ENCODE measurements at regions not wholly inside any gene's neighbourhood (a gene's known extent, or its start where the extent isn't known, plus 50 kb on each side); places are given as distances from the start of the nearest gene placed in this dataset.
"Not testable (repeated sequence)": the region's sequence is repeated elsewhere in the genome, so short reads cannot be mapped to it uniquely, and the experiment has no call there.

DNA sequence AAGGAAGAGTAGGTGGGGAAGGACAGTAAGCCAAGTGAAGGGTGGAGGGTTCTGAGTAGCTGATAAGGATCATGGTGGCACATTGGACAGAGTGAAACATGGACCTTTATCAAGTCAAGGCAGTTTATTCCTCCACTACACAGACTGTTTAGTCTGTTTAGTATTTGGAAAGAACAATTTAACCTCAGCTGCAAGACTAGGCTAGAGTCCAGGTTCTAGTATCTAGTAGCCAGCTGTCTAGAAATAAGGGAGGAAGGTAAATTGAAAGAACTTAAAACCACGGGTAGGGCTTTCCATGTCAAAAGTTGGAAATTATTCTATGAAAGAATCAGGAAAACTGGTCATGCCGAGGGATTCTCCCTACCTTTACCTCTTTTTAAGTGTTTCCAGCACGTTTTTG lies 140.1 kb upstream of the MED14 start:
- H3K4me3 Mint-ChIP-seq (ENCODE audit: unreplicated experiment): no peak overlapping the region
- H3K9me3 Mint-ChIP-seq (ENCODE audit: unreplicated experiment): no peaks in the 10 kb centered on the region

GRCh38 chrX:40877887-40878286 lies 142.5 kb upstream of the MED14 start:
- Mint-ChIP-seq H3K27ac (ENCODE audit: unreplicated experiment) (no peak overlapping the region), H3K27me3 (ENCODE audit: unreplicated experiment) (no peaks in the 10 kb centered on the region), H3K4me1 (ENCODE audit: unreplicated experiment) (no peaks in the 10 kb centered on the region), H3K4me3 (ENCODE audit: unreplicated experiment) (no peak overlapping the region), H3K9me3 (ENCODE audit: unreplicated experiment) (no peaks in the 10 kb centered on the region), H3K36me3 (ENCODE audit: low read depth, unreplicated experiment) (no peaks in the 10 kb centered on the region)
- DNase-seq (ENCODE audit: low spot score): no peak
- TF ChIP-seq, protein P1, sequence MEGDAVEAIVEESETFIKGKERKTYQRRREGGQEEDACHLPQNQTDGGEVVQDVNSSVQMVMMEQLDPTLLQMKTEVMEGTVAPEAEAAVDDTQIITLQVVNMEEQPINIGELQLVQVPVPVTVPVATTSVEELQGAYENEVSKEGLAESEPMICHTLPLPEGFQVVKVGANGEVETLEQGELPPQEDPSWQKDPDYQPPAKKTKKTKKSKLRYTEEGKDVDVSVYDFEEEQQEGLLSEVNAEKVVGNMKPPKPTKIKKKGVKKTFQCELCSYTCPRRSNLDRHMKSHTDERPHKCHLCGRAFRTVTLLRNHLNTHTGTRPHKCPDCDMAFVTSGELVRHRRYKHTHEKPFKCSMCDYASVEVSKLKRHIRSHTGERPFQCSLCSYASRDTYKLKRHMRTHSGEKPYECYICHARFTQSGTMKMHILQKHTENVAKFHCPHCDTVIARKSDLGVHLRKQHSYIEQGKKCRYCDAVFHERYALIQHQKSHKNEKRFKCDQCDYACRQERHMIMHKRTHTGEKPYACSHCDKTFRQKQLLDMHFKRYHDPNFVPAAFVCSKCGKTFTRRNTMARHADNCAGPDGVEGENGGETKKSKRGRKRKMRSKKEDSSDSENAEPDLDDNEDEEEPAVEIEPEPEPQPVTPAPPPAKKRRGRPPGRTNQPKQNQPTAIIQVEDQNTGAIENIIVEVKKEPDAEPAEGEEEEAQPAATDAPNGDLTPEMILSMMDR (IDR thresholded peaks at IDR 0.05; ENCODE audit: unreplicated experiment): no peak

More for the DNA sequence above, 140.1 kb upstream of the MED14 start:
- DNase-seq (ENCODE audit: low spot score): no peak
- no peak overlapping the region for H3K27ac Mint-ChIP-seq (ENCODE audit: unreplicated experiment)
- H3K4me1 Mint-ChIP-seq (ENCODE audit: unreplicated experiment): no peaks in the 10 kb centered on the region
- no peaks in the 10 kb centered on the region for H3K27me3 Mint-ChIP-seq (ENCODE audit: unreplicated experiment)
- no peaks in the 10 kb centered on the region for H3K36me3 Mint-ChIP-seq (ENCODE audit: low read depth, unreplicated experiment)
- TF ChIP-seq, protein P1 (IDR thresholded peaks at IDR 0.05; ENCODE audit: unreplicated experiment): no peak

- no peak overlapping the region for H3K4me3 Mint-ChIP-seq (ENCODE audit: unreplicated experiment)
- no peaks in the 10 kb centered on the region for H3K27me3 Mint-ChIP-seq (ENCODE audit: unreplicated experiment)
- no peaks in the 10 kb centered on the region for H3K4me1 Mint-ChIP-seq (ENCODE audit: unreplicated experiment)
- DNase-seq (ENCODE audit: low spot score): no peak
- no peaks in the 10 kb centered on the region for H3K36me3 Mint-ChIP-seq (ENCODE audit: low read depth, unreplicated experiment)
- H3K9me3 Mint-ChIP-seq (ENCODE audit: unreplicated experiment): no peaks in the 10 kb centered on the region
- no peak overlapping the region for H3K27ac Mint-ChIP-seq (ENCODE audit: unreplicated experiment)
- TF ChIP-seq, protein P1 (IDR thresholded peaks at IDR 0.05; ENCODE audit: unreplicated experiment): no peak
Measured at GRCh38 chrX:40878766-40879165, 143.4 kb upstream of the MED14 start.

DNA sequence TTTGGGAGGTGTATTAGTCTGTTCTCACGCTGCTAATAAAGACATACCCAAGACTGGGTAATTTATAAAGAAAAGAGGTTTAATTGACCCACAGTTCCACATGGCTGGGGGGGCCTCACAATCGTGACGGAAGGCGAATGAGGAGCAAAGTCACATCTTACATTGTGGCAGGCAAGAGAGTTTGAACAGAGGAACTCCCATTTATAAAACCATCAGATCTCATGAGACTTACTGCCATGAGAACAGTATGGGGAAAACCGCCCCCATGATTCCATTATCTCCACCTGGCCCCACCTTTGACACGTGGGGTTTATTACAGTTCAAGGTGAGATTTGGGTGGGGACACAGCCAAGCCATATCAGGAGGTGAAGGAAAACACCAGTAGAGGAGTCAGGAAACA lies 143.8 kb upstream of the MED14 start:
- H3K9me3 Mint-ChIP-seq (ENCODE audit: unreplicated experiment); H3K4me3 Mint-ChIP-seq (ENCODE audit: unreplicated experiment); H3K27me3 Mint-ChIP-seq (ENCODE audit: unreplicated experiment); H3K36me3 Mint-ChIP-seq (ENCODE audit: low read depth, unreplicated experiment); H3K27ac Mint-ChIP-seq (ENCODE audit: unreplicated experiment); DNase-seq (ENCODE audit: low spot score); H3K4me1 Mint-ChIP-seq (ENCODE audit: unreplicated experiment): not testable (repeated sequence)

GRCh38 chrX:40880712-40881111 lies 145.4 kb upstream of the MED14 start:
- H3K9me3 Mint-ChIP-seq (ENCODE audit: unreplicated experiment): no peaks in the 10 kb centered on the region
- no peak overlapping the region for H3K27ac Mint-ChIP-seq (ENCODE audit: unreplicated experiment)
- no peaks in the 10 kb centered on the region for H3K4me1 Mint-ChIP-seq (ENCODE audit: unreplicated experiment)
- no peak overlapping the region for H3K4me3 Mint-ChIP-seq (ENCODE audit: unreplicated experiment)
- H3K36me3 Mint-ChIP-seq (ENCODE audit: low read depth, unreplicated experiment): no peaks in the 10 kb centered on the region
- TF ChIP-seq, protein P1 (IDR thresholded peaks at IDR 0.05; ENCODE audit: unreplicated experiment): no peak
- H3K27me3 Mint-ChIP-seq (ENCODE audit: unreplicated experiment): no peaks in the 10 kb centered on the region
- no peak for DNase-seq (ENCODE audit: low spot score)
